GM19023 (cell line): ENCODE measurements at regions not wholly inside any gene's neighbourhood (a gene's known extent, or its start where the extent isn't known, plus 50 kb on each side); places are given as distances from the start of the nearest gene placed in this dataset.
"Not testable (repeated sequence)": the region's sequence is repeated elsewhere in the genome, so short reads cannot be mapped to it uniquely, and the experiment has no call there.

Experiments
- ATAC-seq: cut with Tn5 transposase; IDR thresholded peaks from one replicate; pipeline ENCODE4 v1.9.1; 2021; ENCODE audit warnings: mild to moderate bottlenecking, moderate library complexity; ENCODE audit not compliant: unreplicated experiment

DNA sequence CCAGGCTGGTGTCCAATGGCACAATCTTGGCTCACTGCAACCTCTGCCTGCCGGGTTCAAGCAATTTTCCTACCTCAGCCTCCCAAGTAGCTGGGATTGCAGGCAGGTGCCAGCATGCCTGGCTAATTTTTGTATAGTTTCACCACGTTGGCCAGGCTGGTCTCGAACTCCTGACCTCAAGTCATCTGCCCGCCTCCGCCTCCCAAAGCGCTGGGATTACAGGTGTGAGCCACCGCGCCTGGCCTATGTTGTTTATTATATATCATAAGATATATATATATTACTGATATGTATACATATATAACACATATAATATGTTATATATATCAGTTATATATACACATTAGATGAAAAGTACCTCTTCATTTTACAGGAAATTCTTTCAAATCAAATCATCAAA, 914.7 kb downstream of the FOXD4L5 start:
- ATAC-seq, result not testable (repeated sequence)

DNA sequence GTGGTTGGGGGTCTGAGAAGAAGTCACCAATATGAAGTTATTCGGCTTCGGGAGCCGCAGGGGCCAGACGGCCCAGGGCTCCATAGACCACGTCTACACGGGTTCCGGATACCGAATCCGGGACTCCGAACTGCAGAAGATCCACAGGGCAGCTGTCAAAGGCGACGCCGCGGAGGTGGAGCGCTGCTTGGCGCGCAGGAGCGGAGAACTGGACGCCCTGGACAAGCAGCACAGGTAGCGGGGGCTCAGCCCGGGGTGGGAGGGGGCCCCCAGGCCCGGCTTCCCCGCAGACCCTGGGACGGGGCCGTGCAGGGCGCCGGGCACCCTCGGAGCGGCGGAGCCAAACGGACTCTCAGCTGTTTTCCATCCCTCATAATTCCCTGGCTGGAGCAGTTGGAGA, 915.4 kb downstream of the FOXD4L5 start:
- ATAC-seq, result not testable (repeated sequence)

DNA sequence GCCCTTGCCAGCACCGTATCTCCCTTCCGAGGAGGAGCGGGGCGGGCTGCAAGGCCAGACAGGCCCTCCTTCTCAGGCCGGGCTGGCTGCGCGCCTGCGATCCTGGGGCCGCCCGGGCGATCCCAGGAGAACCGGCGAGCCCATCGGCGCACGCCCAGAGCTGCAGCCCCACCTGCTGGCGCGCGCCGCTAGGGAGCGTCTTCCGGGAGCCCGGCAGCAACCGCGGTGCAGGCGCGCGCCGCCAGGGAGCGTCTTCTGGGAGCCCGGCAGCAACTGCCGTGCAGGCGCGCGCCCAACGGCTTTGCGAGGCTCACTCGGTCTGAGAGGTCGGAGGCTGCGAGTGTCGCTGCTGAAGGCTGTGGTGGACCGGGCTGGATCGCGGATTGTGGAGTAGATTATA, 915.9 kb downstream of the FOXD4L5 start:
- ATAC-seq, result peak; percentile 100

DNA sequence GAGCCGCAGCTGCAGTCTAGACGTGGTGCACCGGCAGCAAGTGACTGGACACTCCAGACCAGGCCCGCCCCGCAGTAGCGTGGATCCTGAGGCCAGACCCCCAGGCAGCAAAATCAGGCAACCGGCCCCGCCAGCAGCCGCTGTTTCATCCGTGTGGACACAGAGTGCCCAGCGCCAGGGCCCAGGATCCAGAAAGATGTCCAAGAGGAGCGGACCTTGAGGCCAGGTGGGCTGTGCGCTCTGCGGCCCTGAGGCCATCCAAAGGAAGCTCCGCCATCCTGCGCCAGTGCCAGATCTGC, 916.4 kb downstream of the FOXD4L5 start:
- ATAC-seq, result not testable (repeated sequence)

DNA sequence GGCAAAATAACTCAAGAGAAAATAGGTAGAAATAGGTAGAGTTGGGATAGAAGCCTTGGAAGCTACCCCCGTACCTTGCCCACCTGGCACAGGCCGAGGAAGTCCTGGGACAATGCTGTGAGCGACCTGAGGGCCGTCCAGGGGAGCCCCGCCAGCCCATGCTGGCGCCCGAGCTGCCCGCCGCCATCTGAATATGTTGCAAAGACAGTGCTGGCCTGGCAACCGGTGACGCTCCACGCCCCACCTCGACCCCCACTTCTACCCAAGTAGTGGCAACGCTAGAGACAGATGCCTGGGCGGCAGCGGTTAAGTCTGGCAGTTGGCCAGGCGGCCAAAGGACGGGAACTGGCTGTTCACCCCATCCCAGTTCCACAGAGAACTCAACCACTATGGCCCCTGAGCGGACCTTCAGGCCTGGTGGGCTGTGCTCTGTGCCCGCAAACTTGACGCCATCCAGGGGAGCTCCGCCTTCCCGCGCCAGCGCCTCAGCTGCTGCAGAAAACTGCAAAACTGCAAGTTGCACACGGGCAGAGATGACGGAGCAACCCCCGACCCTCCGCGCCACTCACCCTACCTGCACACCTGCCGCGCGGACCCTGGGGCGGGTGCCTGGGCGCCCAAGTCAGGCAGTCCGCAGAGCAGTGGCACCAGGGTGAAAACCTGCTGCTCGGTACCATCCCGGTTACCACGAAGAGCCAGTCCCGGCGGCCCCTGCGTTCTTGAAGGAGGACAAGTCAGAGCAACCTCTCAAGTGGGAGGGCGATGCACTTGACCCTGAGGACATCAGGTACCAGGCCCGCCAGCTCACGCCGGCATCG, 917.0 kb downstream of the FOXD4L5 start:
- not testable (repeated sequence) for ATAC-seq
